GM23338 (cell line): ENCODE measurements at regions not wholly inside any gene's neighbourhood (a gene's known extent, or its start where the extent isn't known, plus 50 kb on each side); places are given as distances from the start of the nearest gene placed in this dataset.

Experiments
- CREB1 ChIP-seq: fragments of 250-450 bp; sonication (Bioruptor Pico); IDR thresholded peaks from 2 replicates; pipeline ENCODE4 v1.5.0; 2020; ENCODE audit warnings: low read depth, mild to moderate bottlenecking, moderate library complexity
- EZH2 ChIP-seq: fragments of 200-600 bp; sonication (generic); IDR thresholded peaks from one replicate; pipeline ENCODE4 v1.8.0; 2017; ENCODE audit warnings: antibody characterized with exemption, mild to moderate bottlenecking, low read depth; ENCODE audit not compliant: unreplicated experiment
- EZH2phosphoT487 ChIP-seq: fragments of 200-600 bp; sonication (generic); IDR thresholded peaks from one replicate; pipeline ENCODE4 v1.8.1; 2018; ENCODE audit warnings: antibody characterized with exemption; ENCODE audit not compliant: unreplicated experiment
- JUNB ChIP-seq: IDR thresholded peaks from one replicate; pipeline ENCODE4 v1.6.1; 2016; ENCODE audit warnings: antibody characterized with exemption; ENCODE audit not compliant: unreplicated experiment
- NANOG ChIP-seq: IDR thresholded peaks from 2 replicates; pipeline ENCODE4 v1.6.1; 2016; ENCODE audit warnings: antibody characterized with exemption, borderline replicate concordance
- POLR2AphosphoS5 ChIP-seq: IDR thresholded peaks from 2 replicates; pipeline ENCODE4 v1.6.1; 2016; ENCODE audit warnings: antibody characterized with exemption, low read depth
- STAT1 ChIP-seq: IDR thresholded peaks from one replicate; pipeline ENCODE4 v1.6.1; 2016; ENCODE audit warnings: antibody characterized with exemption; ENCODE audit not compliant: unreplicated experiment
- ZNF114 ChIP-seq: fragments of 250-450 bp; sonication (Bioruptor Pico); IDR thresholded peaks from 2 replicates; pipeline ENCODE4 v1.5.0; 2020; ENCODE audit warnings: mild to moderate bottlenecking, moderate library complexity
- TF ChIP-seq, protein P1 (sequence below): IDR thresholded peaks from one replicate; pipeline ENCODE4 v1.6.1; 2018; ENCODE audit warnings: antibody characterized with exemption; ENCODE audit not compliant: unreplicated experiment
- TF ChIP-seq, protein P2 (sequence below), 2 experiments: fragments of 200-600 bp in 1 of 2; sonication (generic) in 1 of 2; conservative IDR thresholded peaks; 2 replicates each; pipeline versions ENCODE4 v1.5.1 to v1.6.1; 2016 to 2017; ENCODE audit warnings: antibody characterized with exemption in 2 of 2, low read depth in 2 of 2, mild to moderate bottlenecking in 2 of 2, moderate library complexity in 1 of 2
- TF ChIP-seq, protein P3 (sequence below): IDR thresholded peaks from 2 replicates; pipeline ENCODE4 v1.6.1; 2016; ENCODE audit warnings: antibody characterized with exemption

DNA sequence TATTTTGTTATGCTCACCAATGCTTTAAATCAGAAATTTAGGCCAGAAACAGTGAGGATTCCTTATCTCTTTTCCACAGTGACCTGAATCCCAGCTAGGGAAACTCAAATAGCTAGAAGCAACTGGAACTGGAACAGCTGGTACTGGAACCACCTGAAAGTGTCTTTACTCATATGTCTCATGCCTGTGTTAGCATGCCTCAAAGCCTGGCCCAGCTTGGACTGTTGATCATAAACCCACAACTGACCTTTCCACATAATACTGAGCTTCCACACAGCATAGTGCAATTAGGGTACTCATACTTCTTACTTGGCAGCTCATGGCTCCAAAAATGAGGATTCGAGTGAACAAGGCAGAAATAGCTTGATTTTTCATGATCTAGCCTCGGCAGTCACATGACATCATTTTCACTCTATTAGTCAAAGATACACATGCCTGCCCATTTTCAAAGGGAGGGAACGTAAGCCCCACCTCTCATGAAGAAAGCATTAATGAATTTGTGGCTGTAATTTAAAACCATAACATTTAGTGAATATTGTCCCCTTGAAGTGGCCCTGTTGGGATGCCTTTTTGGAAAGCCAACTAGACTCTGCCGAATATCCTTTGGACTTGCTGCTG, 80.8 kb upstream of the ACSL1 start:
- TF ChIP-seq, protein P1, sequence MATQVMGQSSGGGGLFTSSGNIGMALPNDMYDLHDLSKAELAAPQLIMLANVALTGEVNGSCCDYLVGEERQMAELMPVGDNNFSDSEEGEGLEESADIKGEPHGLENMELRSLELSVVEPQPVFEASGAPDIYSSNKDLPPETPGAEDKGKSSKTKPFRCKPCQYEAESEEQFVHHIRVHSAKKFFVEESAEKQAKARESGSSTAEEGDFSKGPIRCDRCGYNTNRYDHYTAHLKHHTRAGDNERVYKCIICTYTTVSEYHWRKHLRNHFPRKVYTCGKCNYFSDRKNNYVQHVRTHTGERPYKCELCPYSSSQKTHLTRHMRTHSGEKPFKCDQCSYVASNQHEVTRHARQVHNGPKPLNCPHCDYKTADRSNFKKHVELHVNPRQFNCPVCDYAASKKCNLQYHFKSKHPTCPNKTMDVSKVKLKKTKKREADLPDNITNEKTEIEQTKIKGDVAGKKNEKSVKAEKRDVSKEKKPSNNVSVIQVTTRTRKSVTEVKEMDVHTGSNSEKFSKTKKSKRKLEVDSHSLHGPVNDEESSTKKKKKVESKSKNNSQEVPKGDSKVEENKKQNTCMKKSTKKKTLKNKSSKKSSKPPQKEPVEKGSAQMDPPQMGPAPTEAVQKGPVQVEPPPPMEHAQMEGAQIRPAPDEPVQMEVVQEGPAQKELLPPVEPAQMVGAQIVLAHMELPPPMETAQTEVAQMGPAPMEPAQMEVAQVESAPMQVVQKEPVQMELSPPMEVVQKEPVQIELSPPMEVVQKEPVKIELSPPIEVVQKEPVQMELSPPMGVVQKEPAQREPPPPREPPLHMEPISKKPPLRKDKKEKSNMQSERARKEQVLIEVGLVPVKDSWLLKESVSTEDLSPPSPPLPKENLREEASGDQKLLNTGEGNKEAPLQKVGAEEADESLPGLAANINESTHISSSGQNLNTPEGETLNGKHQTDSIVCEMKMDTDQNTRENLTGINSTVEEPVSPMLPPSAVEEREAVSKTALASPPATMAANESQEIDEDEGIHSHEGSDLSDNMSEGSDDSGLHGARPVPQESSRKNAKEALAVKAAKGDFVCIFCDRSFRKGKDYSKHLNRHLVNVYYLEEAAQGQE = no peak
- TF ChIP-seq EZH2 (no peak), JUNB (no peak), EZH2phosphoT487 (no peak), POLR2AphosphoS5 (no peak), CREB1 (no peak), STAT1 (no peak), ZNF114 (no peak), NANOG (no peak)
- TF ChIP-seq, protein P2, sequence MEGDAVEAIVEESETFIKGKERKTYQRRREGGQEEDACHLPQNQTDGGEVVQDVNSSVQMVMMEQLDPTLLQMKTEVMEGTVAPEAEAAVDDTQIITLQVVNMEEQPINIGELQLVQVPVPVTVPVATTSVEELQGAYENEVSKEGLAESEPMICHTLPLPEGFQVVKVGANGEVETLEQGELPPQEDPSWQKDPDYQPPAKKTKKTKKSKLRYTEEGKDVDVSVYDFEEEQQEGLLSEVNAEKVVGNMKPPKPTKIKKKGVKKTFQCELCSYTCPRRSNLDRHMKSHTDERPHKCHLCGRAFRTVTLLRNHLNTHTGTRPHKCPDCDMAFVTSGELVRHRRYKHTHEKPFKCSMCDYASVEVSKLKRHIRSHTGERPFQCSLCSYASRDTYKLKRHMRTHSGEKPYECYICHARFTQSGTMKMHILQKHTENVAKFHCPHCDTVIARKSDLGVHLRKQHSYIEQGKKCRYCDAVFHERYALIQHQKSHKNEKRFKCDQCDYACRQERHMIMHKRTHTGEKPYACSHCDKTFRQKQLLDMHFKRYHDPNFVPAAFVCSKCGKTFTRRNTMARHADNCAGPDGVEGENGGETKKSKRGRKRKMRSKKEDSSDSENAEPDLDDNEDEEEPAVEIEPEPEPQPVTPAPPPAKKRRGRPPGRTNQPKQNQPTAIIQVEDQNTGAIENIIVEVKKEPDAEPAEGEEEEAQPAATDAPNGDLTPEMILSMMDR (conservative IDR thresholded peaks at IDR 0.05; ENCODE audit: low read depth in 2 of 2) = no peak
- TF ChIP-seq, protein P3, sequence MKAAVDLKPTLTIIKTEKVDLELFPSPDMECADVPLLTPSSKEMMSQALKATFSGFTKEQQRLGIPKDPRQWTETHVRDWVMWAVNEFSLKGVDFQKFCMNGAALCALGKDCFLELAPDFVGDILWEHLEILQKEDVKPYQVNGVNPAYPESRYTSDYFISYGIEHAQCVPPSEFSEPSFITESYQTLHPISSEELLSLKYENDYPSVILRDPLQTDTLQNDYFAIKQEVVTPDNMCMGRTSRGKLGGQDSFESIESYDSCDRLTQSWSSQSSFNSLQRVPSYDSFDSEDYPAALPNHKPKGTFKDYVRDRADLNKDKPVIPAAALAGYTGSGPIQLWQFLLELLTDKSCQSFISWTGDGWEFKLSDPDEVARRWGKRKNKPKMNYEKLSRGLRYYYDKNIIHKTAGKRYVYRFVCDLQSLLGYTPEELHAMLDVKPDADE = no peak
